ENCODE measurements at regions not wholly inside any gene's neighbourhood (a gene's known extent, or its start where the extent isn't known, plus 50 kb on each side); places are given as distances from the start of the nearest gene placed in this dataset.

- no peaks in the 10 kb centered on the region for H3K36me3 ChIP-seq
- in situ Hi-C loops (cut with MboI; ENCODE audit: low sequenced_read_pairs in 4 of 4): no loop called here
Observed at GRCh38 chr1:30323352-30323751, 400.0 kb downstream of the MATN1 start.

GRCh38 chr1:30322859-30323257 is 400.5 kb downstream of the MATN1 start:
- Histone ChIP-seq H3K27ac (no peak overlapping the region), H3K4me1 (no peaks in the 10 kb centered on the region), H3K4me3 (no peak overlapping the region), H3K9me3 (no peaks in the 10 kb centered on the region), H3K36me3 (no peaks in the 10 kb centered on the region), H3K27me3 (no peaks in the 10 kb centered on the region)
- TF ChIP-seq POLR2A (IDR thresholded peaks at IDR 0.05) (no peak), CTCF (IDR thresholded peaks at IDR 0.05 in 4 of 5, conservative IDR thresholded peaks at IDR 0.05 in 1 of 5) (no peak)
- ATAC-seq: no peak
- no peak for DNase-seq
- intact Hi-C loops (cut with DNase I; ENCODE audit: low total_unique reads): no loop called here
- in situ Hi-C loops (cut with MboI; ENCODE audit: low sequenced_read_pairs in 4 of 4): no loop called here

More at GRCh38 chr1:30323352-30323751, 400.0 kb downstream of the MATN1 start:
- TF ChIP-seq CTCF (IDR thresholded peaks at IDR 0.05 in 4 of 5, conservative IDR thresholded peaks at IDR 0.05 in 1 of 5) (no peak), POLR2A (IDR thresholded peaks at IDR 0.05) (no peak)
- intact Hi-C loops (cut with DNase I; ENCODE audit: low total_unique reads): no loop called here
- Histone ChIP-seq H3K27ac (no peak overlapping the region), H3K4me3 (no peak overlapping the region), H3K9me3 (no peaks in the 10 kb centered on the region), H3K27me3 (no peaks in the 10 kb centered on the region), H3K4me1 (no peaks in the 10 kb centered on the region)
- ATAC-seq (no peak), DNase-seq (no peak)

GRCh38 chr1:30321996-30322858 is 401.2 kb downstream of the MATN1 start:
- intact Hi-C loops (cut with DNase I; ENCODE audit: low total_unique reads) (no loop called here), in situ Hi-C loops (cut with MboI; ENCODE audit: low sequenced_read_pairs in 4 of 4) (no loop called here)
- ATAC-seq (no peak), DNase-seq (no peak)
- Histone ChIP-seq H3K27ac (no peak overlapping the region), H3K27me3 (no peaks in the 10 kb centered on the region), H3K9me3 (no peaks in the 10 kb centered on the region), H3K4me3 (no peak overlapping the region), H3K4me1 (no peaks in the 10 kb centered on the region), H3K36me3 (no peaks in the 10 kb centered on the region)
- TF ChIP-seq POLR2A (IDR thresholded peaks at IDR 0.05) (no peak), CTCF (IDR thresholded peaks at IDR 0.05 in 4 of 5, conservative IDR thresholded peaks at IDR 0.05 in 1 of 5) (no peak)

- intact Hi-C loops (cut with DNase I; ENCODE audit: low total_unique reads) (no loop called here), in situ Hi-C loops (cut with MboI; ENCODE audit: low sequenced_read_pairs in 4 of 4) (no loop called here)
- no peak for DNase-seq
- Histone ChIP-seq H3K9me3 (no peaks in the 10 kb centered on the region), H3K4me1 (no peaks in the 10 kb centered on the region), H3K27ac (no peak overlapping the region), H3K4me3 (no peak overlapping the region), H3K27me3 (peaks cover 0 to 3% (median 0%) of the 10 kb centered on the region in 3 donors), H3K36me3 (no peaks in the 10 kb centered on the region)
- TF ChIP-seq CTCF (IDR thresholded peaks at IDR 0.05 in 4 of 5, conservative IDR thresholded peaks at IDR 0.05 in 1 of 5) (no peak), POLR2A (IDR thresholded peaks at IDR 0.05) (no peak)
- ATAC-seq: no peak
Observed at GRCh38 chr1:30321246-30321910, 402.0 kb downstream of the MATN1 start.

All from gastrocnemius medialis (tissue), 4 donors.